Smooth muscle cell (in vitro differentiated cells): ENCODE measurements at regions not wholly inside any gene's neighbourhood (a gene's known extent, or its start where the extent isn't known, plus 50 kb on each side); places are given as distances from the start of the nearest gene placed in this dataset.

Source experiments
- DNase-seq: peaks from one replicate; lab custom pipeline; 2025; ENCODE audit not compliant: unreplicated experiment; lab: John Stamatoyannopoulos, UW
- H2AFZ ChIP-seq: fragments of 200-600 bp; sonication (generic); 2 replicates; pipeline ENCODE4 v1.6.0; 2016; ENCODE audit warnings: antibody characterized with exemption, low read depth, mild to moderate bottlenecking
- H3F3A ChIP-seq: fragments of 200-600 bp; sonication (generic); 2 replicates; pipeline ENCODE4 v1.6.0; 2017; ENCODE audit warnings: antibody characterized with exemption, low read depth
- H3K27ac ChIP-seq: fragments of 200-600 bp; sonication (generic); 2 replicates; pipeline ENCODE4 v1.5.1; 2016; ENCODE audit warnings: low read depth, mild to moderate bottlenecking
- H3K27me3 ChIP-seq: fragments of 200-600 bp; sonication (generic); 2 replicates; pipeline ENCODE4 v1.6.1; 2016; ENCODE audit warnings: low read depth, mild to moderate bottlenecking
- H3K36me3 ChIP-seq: fragments of 200-600 bp; sonication (generic); 2 replicates; pipeline ENCODE4 v1.5.1; 2016; ENCODE audit warnings: low read depth
- H3K4me1 ChIP-seq: fragments of 200-600 bp; sonication (generic); 2 replicates; pipeline ENCODE4 v1.5.1; 2016; ENCODE audit warnings: low read depth
- H3K4me2 ChIP-seq: fragments of 200-600 bp; sonication (generic); 2 replicates; pipeline ENCODE4 v1.6.0; 2016; ENCODE audit warnings: mild to moderate bottlenecking
- H3K4me3 ChIP-seq: fragments of 200-600 bp; sonication (generic); 2 replicates; pipeline ENCODE4 v1.5.1; 2016; ENCODE audit warnings: mild to moderate bottlenecking
- H3K79me2 ChIP-seq: fragments of 200-600 bp; sonication (generic); 2 replicates; pipeline ENCODE4 v1.6.0; 2016; ENCODE audit warnings: low read depth, mild to moderate bottlenecking
- H3K9ac ChIP-seq: fragments of 200-600 bp; sonication (generic); 2 replicates; pipeline ENCODE4 v1.6.0; 2016; ENCODE audit warnings: low read depth
- H3K9me3 ChIP-seq: fragments of 200-600 bp; sonication (generic); replicated peaks from 2 replicates; pipeline ENCODE4 v1.5.1; 2016; ENCODE audit warnings: low read depth
- H4K20me1 ChIP-seq: fragments of 200-600 bp; sonication (generic); 2 replicates; pipeline ENCODE4 v1.6.0; 2016; ENCODE audit warnings: low read depth
- WGBS: methylation state at CpG from one replicate; pipeline ENCODE4 v1.1.7; 2016; ENCODE audit warnings: low lambda C conversion rate; 5-methylcytosine and 5-hydroxymethylcytosine counted together
- TF ChIP-seq, protein P1 (sequence below): fragments of 200-600 bp; sonication (generic); IDR thresholded peaks from 2 replicates; pipeline ENCODE4 v1.5.1; 2017; ENCODE audit warnings: borderline replicate concordance, mild to moderate bottlenecking, antibody characterized with exemption; ENCODE audit not compliant: insufficient read depth, poor library complexity, severe bottlenecking

DNA sequence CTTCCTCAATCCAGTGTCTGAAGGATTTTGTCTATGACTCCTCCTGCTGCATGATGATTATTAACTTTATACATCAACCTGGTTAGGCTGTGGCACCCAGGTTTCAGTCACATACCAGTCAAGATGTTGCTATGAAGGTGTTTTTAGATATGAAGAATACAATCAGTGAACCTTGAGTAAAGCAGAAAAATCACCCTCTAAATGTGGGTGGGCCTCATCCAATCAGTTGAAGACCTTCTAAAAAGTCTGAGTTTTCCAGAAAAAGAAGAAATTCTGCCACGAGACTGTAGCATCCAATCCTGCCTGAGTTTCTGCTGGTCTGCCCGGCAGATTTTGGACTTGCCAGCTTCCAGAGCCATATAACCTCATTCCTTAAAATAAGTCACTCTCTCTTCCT is 126.1 kb upstream of the FRMD4A start:
- no peak for DNase-seq
- Histone ChIP-seq H3K27me3 (no peaks in the 10 kb centered on the region), H3F3A (no peaks in the 10 kb centered on the region), H3K9me3 (no peaks in the 10 kb centered on the region), H3K9ac (no peak overlapping the region), H3K27ac (no peak overlapping the region), H2AFZ (no peak overlapping the region), H3K36me3 (no peaks in the 10 kb centered on the region), H3K4me3 (no peak overlapping the region), H3K79me2 (no peaks in the 10 kb centered on the region), H3K4me1 (no peaks in the 10 kb centered on the region), H3K4me2 (no peak overlapping the region), H4K20me1 (no peaks in the 10 kb centered on the region)
- 100% methylated on average over 2 of the region's 2 CpGs for WGBS
- TF ChIP-seq, protein P1, sequence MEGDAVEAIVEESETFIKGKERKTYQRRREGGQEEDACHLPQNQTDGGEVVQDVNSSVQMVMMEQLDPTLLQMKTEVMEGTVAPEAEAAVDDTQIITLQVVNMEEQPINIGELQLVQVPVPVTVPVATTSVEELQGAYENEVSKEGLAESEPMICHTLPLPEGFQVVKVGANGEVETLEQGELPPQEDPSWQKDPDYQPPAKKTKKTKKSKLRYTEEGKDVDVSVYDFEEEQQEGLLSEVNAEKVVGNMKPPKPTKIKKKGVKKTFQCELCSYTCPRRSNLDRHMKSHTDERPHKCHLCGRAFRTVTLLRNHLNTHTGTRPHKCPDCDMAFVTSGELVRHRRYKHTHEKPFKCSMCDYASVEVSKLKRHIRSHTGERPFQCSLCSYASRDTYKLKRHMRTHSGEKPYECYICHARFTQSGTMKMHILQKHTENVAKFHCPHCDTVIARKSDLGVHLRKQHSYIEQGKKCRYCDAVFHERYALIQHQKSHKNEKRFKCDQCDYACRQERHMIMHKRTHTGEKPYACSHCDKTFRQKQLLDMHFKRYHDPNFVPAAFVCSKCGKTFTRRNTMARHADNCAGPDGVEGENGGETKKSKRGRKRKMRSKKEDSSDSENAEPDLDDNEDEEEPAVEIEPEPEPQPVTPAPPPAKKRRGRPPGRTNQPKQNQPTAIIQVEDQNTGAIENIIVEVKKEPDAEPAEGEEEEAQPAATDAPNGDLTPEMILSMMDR, result no peak

DNA sequence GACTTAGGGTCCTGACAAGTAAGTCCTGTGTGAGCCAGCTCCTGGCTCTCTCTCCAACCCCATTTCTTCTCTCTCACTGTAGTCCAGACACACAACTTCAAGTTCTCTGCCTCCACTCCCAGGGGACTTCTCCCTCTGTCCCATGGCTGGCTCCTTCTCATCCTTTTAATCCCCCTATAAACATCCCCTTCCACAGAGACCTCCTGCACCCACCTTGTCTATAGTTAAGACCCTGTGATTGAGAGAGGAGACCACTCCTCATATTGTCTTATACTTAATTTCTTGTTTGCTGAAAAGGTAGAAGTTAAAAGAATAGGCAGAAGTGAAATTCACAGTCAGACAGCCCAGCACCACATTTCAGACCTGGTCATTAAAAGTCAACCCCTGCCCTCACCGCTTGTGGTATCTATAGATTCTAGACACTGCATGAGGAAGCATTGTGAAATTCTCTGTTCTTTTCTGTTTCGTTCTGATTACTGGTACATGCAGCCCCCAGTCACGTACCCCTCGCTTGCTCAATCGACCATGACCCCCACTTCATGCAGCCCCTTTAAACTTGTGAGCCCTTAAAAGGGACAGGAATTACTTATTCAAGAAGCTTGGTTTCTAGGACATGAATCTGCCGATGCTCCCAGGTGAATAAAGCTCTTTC is 125.6 kb upstream of the FRMD4A start:
- no peaks in the 10 kb centered on the region for H3K36me3 ChIP-seq
- no peak overlapping the region for H3K4me3 ChIP-seq
- no peak overlapping the region for H2AFZ ChIP-seq
- TF ChIP-seq, protein P1, result no peak
- DNase-seq, result no peak
- H3K9ac ChIP-seq, result no peak overlapping the region
- no peak overlapping the region for H3K27ac ChIP-seq
- H3K27me3 ChIP-seq, result no peaks in the 10 kb centered on the region
- no peaks in the 10 kb centered on the region for H4K20me1 ChIP-seq
- no peaks in the 10 kb centered on the region for H3K9me3 ChIP-seq
- H3K4me2 ChIP-seq, result no peak overlapping the region
- H3F3A ChIP-seq, result no peaks in the 10 kb centered on the region
- no peaks in the 10 kb centered on the region for H3K4me1 ChIP-seq
- H3K79me2 ChIP-seq, result no peaks in the 10 kb centered on the region
- WGBS, result 79% methylated on average over 6 of the region's 6 CpGs

DNA sequence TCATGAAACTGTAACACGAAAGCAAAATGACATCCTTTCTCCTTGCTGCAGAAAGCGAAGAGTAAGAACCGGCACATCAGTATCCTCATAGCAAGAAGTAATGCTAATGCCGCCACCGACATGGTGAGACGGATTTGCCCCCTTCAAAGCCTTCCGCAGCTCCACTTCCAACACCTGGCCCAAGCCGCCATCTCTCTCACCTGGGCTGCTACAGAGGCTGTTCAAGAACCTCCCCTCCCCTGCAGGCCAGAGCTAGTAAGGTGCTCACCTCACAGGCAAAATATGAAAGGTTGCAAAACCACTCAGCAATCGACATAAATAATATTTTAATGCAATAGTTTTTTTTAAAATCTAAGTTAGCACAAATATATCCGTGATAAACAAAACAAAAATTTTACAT is 123.9 kb upstream of the FRMD4A start:
- TF ChIP-seq, protein P1, result no peak
- H3K79me2 ChIP-seq, result no peaks in the 10 kb centered on the region
- H3K9me3 ChIP-seq, result no peaks in the 10 kb centered on the region
- DNase-seq, result no peak
- no peaks in the 10 kb centered on the region for H3K27me3 ChIP-seq
- H4K20me1 ChIP-seq, result no peaks in the 10 kb centered on the region
- H3K36me3 ChIP-seq, result no peaks in the 10 kb centered on the region
- H3K4me2 ChIP-seq, result no peak overlapping the region
- no peak overlapping the region for H2AFZ ChIP-seq
- 95% methylated on average over 10 of the region's 10 CpGs for WGBS
- peaks cover 6% of the 10 kb centered on the region for H3F3A ChIP-seq
- no peaks in the 10 kb centered on the region for H3K4me1 ChIP-seq
- H3K27ac ChIP-seq, result no peak overlapping the region
- H3K4me3 ChIP-seq, result no peak overlapping the region
- H3K9ac ChIP-seq, result no peak overlapping the region

DNA sequence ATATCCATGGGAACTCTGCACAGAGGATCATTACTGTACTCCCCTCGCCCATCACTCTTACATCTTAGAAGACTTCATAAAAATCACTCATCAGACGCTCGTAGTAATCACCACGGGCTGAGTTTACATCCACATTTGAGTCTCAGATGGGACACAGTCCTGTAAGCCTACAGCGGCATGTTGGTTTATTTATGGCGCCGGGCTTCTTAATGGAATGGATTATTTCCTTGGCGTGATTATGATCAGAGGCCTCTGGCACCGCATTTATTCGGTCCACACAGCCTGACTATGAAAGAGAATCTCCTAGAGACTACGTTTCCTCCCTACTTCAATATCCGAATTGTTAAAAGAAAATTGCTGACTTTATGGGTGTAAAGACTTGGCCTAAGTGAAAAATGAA is 123.5 kb upstream of the FRMD4A start:
- TF ChIP-seq, protein P1, result no peak
- 94% methylated on average over 12 of the region's 12 CpGs for WGBS
- no peak overlapping the region for H3K4me2 ChIP-seq

More for the DNA sequence above, 123.5 kb upstream of the FRMD4A start:
- Histone ChIP-seq H3K36me3 (no peaks in the 10 kb centered on the region), H3K27me3 (no peaks in the 10 kb centered on the region), H3K79me2 (no peaks in the 10 kb centered on the region), H3K9me3 (no peaks in the 10 kb centered on the region), H4K20me1 (no peaks in the 10 kb centered on the region), H3K4me3 (no peak overlapping the region), H3F3A (peaks cover 6% of the 10 kb centered on the region), H2AFZ (no peak overlapping the region), H3K9ac (no peak overlapping the region), H3K4me1 (no peaks in the 10 kb centered on the region), H3K27ac (no peak overlapping the region)
- DNase-seq, result no peak
